Panc1 (cell line): ENCODE measurements at regions not wholly inside any gene's neighbourhood (a gene's known extent, or its start where the extent isn't known, plus 50 kb on each side); places are given as distances from the start of the nearest gene placed in this dataset.

Experiments
- ATAC-seq: fragments of 200-7000 bp; cut with Tn5 transposase; 2 replicates; pipeline ENCODE4 v1.9.1; 2020; ENCODE audit warnings: mild to moderate bottlenecking, moderate library complexity
- BruUV-seq: library from RNA; stranded (reverse); fragments of 400-500 nt; replicated peaks from 2 replicates; lab custom pipeline; 2021; lab: Mats Ljungman, UMichigan
- CTCF ChIA-PET: fragments of 300-600 bp; sonication (Branson Sonifier 250); formaldehyde crosslinking; loops from one replicate; lab custom pipeline; 2022; ENCODE audit warnings: antibody characterized with exemption; lab: Charles Lee
- POLR2A ChIA-PET: fragments of 300-600 bp; sonication (Branson Sonifier 250); formaldehyde crosslinking; loops from one replicate; lab custom pipeline; 2022; ENCODE audit warnings: antibody characterized with exemption; lab: Charles Lee
- DNase-seq: peaks from one replicate; pipeline ENCODE4 v3.0.0-alpha.2; 2010; ENCODE audit warnings: low read depth, low spot score
- H3K27ac ChIP-seq: 2 replicates; pipeline ENCODE4 v1.5.1; 2011; ENCODE audit warnings: mild to moderate bottlenecking, low read length, inconsistent platforms
- H3K27me3 ChIP-seq: fragments of 200-500 bp; sonication (Bioruptor generic); 2 replicates; pipeline ENCODE4 v1.6.0; 2014; ENCODE audit warnings: low read length, inconsistent platforms; ENCODE audit not compliant: control insufficient read depth, insufficient read depth
- H3K36me3 ChIP-seq: fragments of 200-500 bp; sonication (Bioruptor generic); 2 replicates; pipeline ENCODE4 v1.5.1; 2014; ENCODE audit warnings: inconsistent platforms, mild to moderate bottlenecking, low read length, moderate library complexity; ENCODE audit not compliant: control insufficient read depth, insufficient read depth
- H3K4me1 ChIP-seq: 2 replicates; pipeline ENCODE4 v1.5.1; 2011; ENCODE audit warnings: inconsistent platforms, mild to moderate bottlenecking, low read length, moderate library complexity; ENCODE audit not compliant: control insufficient read depth, insufficient read depth
- H3K4me3 ChIP-seq, 2 experiments: 2 replicates each; pipeline ENCODE4 v1.5.1; 2011 to 2012; ENCODE audit warnings: low read depth in 2 of 2, low read length in 2 of 2, mild to moderate bottlenecking in 2 of 2, inconsistent platforms in 1 of 2, moderate library complexity in 1 of 2
- H3K9me3 ChIP-seq: fragments of 200-500 bp; sonication (Bioruptor generic); 2 replicates; pipeline ENCODE4 v1.5.1; 2014; ENCODE audit warnings: low read depth, mild to moderate bottlenecking, inconsistent platforms, low read length, moderate library complexity; ENCODE audit not compliant: control insufficient read depth, insufficient read depth
- POLR2AphosphoS5 ChIP-seq: IDR thresholded peaks from 2 replicates; pipeline ENCODE4 v1.6.1; 2012; ENCODE audit warnings: mild to moderate bottlenecking, low read depth, low read length, moderate library complexity
- SIN3A ChIP-seq: IDR thresholded peaks from 2 replicates; pipeline ENCODE4 v1.6.1; 2012; ENCODE audit warnings: low read depth, mild to moderate bottlenecking, low read length, moderate library complexity, borderline replicate concordance; ENCODE audit not compliant: insufficient read depth
- TCF7L2 ChIP-seq: IDR thresholded peaks from 2 replicates; pipeline ENCODE4 v1.6.1; 2011; ENCODE audit warnings: mild to moderate bottlenecking, low read depth, low read length, inconsistent platforms
- in situ Hi-C: cut with HindIII; loops from 2 replicates; pipeline ENCODE4 v1.10.0; 2016; ENCODE audit warnings: low sequenced_read_pairs, low pct_unique_long_range_greater_than_20kb
- intact Hi-C: fragments of 100-400 bp; cut with micrococcal nuclease; formaldehyde crosslinking; loops from one replicate; pipeline ENCODE4 v1.10.0; 2022; ENCODE audit not compliant: unreplicated experiment
- TF ChIP-seq, protein P1 (sequence below): fragments of 450-650 bp; IDR thresholded peaks from 2 replicates; pipeline ENCODE4 v1.5.1; 2017; ENCODE audit warnings: mild to moderate bottlenecking
- TF ChIP-seq, protein P2 (sequence below), 2 experiments: IDR thresholded peaks; 2 replicates each; pipeline ENCODE4 v1.6.1; 2011 to 2012; ENCODE audit warnings: low read depth in 2 of 2, control low read depth in 1 of 2, low read length in 1 of 2, mild to moderate bottlenecking in 1 of 2, moderate library complexity in 1 of 2; ENCODE audit not compliant: insufficient read depth in 1 of 2

DNA sequence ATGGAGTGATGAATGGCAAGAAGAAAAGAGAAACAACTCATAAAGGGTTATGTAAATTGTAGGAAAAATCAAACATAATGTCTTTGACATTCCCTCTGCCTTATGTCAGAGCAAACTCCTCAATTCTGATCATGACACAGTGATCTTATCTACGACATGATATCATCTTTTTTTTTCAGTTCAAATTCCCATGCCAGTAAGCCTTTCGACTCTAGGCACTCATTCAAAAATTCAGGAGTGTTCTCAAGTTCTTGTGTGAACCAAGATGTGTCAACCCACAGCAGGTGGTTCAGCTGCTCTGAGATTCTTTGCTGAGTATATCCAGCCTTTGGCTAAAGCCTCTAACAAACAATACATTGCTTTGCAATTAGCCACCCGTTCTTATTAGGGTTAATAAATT, 97.1 kb upstream of the ESRRG start:
- intact Hi-C loops (no loop called here), in situ Hi-C loops (no loop called here)
- Histone ChIP-seq H3K27me3 (no peaks in the 10 kb centered on the region), H3K9me3 (no peaks in the 10 kb centered on the region), H3K36me3 (no peaks in the 10 kb centered on the region), H3K27ac (no peak overlapping the region), H3K4me3 (no peak overlapping the region), H3K4me1 (no peaks in the 10 kb centered on the region)
- POLR2A ChIA-PET: no interaction called here
- no TSS peak for BruUV-seq
- no peak for TF ChIP-seq POLR2AphosphoS5
- TF ChIP-seq, protein P1, sequence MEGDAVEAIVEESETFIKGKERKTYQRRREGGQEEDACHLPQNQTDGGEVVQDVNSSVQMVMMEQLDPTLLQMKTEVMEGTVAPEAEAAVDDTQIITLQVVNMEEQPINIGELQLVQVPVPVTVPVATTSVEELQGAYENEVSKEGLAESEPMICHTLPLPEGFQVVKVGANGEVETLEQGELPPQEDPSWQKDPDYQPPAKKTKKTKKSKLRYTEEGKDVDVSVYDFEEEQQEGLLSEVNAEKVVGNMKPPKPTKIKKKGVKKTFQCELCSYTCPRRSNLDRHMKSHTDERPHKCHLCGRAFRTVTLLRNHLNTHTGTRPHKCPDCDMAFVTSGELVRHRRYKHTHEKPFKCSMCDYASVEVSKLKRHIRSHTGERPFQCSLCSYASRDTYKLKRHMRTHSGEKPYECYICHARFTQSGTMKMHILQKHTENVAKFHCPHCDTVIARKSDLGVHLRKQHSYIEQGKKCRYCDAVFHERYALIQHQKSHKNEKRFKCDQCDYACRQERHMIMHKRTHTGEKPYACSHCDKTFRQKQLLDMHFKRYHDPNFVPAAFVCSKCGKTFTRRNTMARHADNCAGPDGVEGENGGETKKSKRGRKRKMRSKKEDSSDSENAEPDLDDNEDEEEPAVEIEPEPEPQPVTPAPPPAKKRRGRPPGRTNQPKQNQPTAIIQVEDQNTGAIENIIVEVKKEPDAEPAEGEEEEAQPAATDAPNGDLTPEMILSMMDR: no peak
- no peak for TF ChIP-seq SIN3A
- no peak for TF ChIP-seq TCF7L2
- TF ChIP-seq, protein P2, sequence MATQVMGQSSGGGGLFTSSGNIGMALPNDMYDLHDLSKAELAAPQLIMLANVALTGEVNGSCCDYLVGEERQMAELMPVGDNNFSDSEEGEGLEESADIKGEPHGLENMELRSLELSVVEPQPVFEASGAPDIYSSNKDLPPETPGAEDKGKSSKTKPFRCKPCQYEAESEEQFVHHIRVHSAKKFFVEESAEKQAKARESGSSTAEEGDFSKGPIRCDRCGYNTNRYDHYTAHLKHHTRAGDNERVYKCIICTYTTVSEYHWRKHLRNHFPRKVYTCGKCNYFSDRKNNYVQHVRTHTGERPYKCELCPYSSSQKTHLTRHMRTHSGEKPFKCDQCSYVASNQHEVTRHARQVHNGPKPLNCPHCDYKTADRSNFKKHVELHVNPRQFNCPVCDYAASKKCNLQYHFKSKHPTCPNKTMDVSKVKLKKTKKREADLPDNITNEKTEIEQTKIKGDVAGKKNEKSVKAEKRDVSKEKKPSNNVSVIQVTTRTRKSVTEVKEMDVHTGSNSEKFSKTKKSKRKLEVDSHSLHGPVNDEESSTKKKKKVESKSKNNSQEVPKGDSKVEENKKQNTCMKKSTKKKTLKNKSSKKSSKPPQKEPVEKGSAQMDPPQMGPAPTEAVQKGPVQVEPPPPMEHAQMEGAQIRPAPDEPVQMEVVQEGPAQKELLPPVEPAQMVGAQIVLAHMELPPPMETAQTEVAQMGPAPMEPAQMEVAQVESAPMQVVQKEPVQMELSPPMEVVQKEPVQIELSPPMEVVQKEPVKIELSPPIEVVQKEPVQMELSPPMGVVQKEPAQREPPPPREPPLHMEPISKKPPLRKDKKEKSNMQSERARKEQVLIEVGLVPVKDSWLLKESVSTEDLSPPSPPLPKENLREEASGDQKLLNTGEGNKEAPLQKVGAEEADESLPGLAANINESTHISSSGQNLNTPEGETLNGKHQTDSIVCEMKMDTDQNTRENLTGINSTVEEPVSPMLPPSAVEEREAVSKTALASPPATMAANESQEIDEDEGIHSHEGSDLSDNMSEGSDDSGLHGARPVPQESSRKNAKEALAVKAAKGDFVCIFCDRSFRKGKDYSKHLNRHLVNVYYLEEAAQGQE (IDR thresholded peaks at IDR 0.05; ENCODE audit: insufficient read depth in 1 of 2, low read depth in 2 of 2, low read length in 1 of 2): no peak
- ATAC-seq (no peak), DNase-seq (no peak)
- CTCF ChIA-PET: no interaction called here

DNA sequence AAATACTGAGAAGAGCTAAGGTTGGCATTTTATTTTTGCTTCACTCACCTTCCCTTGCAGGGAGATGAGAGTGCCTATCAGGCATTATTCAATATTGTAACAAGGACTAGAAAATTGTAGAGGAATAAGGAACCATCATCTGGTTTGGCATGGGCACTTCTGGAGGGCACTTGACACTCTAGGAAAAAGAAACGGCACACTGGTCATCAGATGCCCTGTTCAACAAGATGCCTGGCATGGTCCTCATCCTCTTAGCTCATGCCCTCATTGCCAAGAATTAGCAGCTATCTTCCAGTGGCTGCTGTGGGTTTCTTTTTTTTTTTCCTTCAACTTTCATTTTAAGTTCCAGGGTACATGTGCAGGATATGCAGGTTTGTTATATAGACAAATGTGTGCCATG, 95.1 kb upstream of the ESRRG start:
- Histone ChIP-seq H3K27ac (no peak overlapping the region), H3K4me3 (no peak overlapping the region), H3K4me1 (no peaks in the 10 kb centered on the region), H3K9me3 (no peaks in the 10 kb centered on the region), H3K36me3 (no peaks in the 10 kb centered on the region), H3K27me3 (no peaks in the 10 kb centered on the region)
- ChIA-PET CTCF (interaction anchor here (1.0 kb wide), 1 partner anchor 146 kb away, joined by 4 read pairs; no protein-coding TSS in a partner anchor), POLR2A (no interaction called here)
- TF ChIP-seq, protein P2 (IDR thresholded peaks at IDR 0.05; ENCODE audit: insufficient read depth in 1 of 2, low read depth in 2 of 2, low read length in 1 of 2): no peak
- TF ChIP-seq TCF7L2 (no peak), POLR2AphosphoS5 (no peak), SIN3A (no peak)
- TF ChIP-seq, protein P1: no peak
- BruUV-seq: no TSS peak
- in situ Hi-C loops (no loop called here), intact Hi-C loops (no loop called here)
- ATAC-seq (no peak), DNase-seq (no peak)
